K562 (cell line): ENCODE measurements at regions not wholly inside any gene's neighbourhood (a gene's known extent, or its start where the extent isn't known, plus 50 kb on each side); places are given as distances from the start of the nearest gene placed in this dataset.

Source experiments
- ATAC-seq: fragments of 200-7000 bp; cut with Tn5 transposase; 3 replicates; pipeline ENCODE4 v1.9.1; 2020; ENCODE audit warnings: moderate library complexity
- BruUV-seq: library from RNA; stranded (reverse); fragments of 400-500 nt; replicated peaks from 2 replicates; lab custom pipeline; 2021; lab: Mats Ljungman, UMichigan
- CTCF ChIA-PET: fragments of 300-600 bp; formaldehyde crosslinking; extraction: SDS; loops from one replicate; lab custom pipeline; 2021; ENCODE audit warnings: low intra/inter-chr PET ratio; lab: Yijun Ruan, JAX
- POLR2A ChIA-PET: fragments of 300-600, 350-650 bp; sonication (Branson Sonifier 250); formaldehyde crosslinking; extraction: SDS; loops from one replicate; lab custom pipeline; 2021; ENCODE audit warnings: antibody characterized with exemption, inconsistent platforms; lab: Yijun Ruan, JAX
- DNase-seq, 4 experiments: peaks; one replicate each; pipeline versions ENCODE4 v3.0.0 to v3.0.0-alpha.2; 2011 to 2018; ENCODE audit warnings: low spot score in 3 of 4, mixed read lengths in 3 of 4; ENCODE audit errors: extremely low read depth in 1 of 4
- FAIRE-seq: peaks from 2 replicates; lab custom pipeline; 2011; peaks lifted over from hg19 to GRCh38; lab: Jason Lieb, UNC
- H2AFZ ChIP-seq: 2 replicates; pipeline ENCODE4 v1.6.0; 2011; ENCODE audit warnings: low read depth, low read length, control low read depth, inconsistent platforms
- H3K27ac ChIP-seq: fragments of 200-600 bp; 3 replicates; pipeline ENCODE4 v1.8.0; 2011; ENCODE audit warnings: low read depth, mild to moderate bottlenecking, control low read depth, inconsistent platforms, low read length, moderate library complexity, mixed read lengths; ENCODE audit errors: extremely low read depth
- H3K27me3 ChIP-seq, 2 experiments: fragments of 300-600 bp in 1 of 2; 2 replicates in 1 of 2; 3 replicates in 1 of 2; pipeline versions ENCODE4 v1.6.0 to v1.8.0; 2011; ENCODE audit warnings: inconsistent platforms in 2 of 2, low read length in 2 of 2, mild to moderate bottlenecking in 1 of 2, mixed read lengths in 1 of 2, moderate library complexity in 1 of 2; ENCODE audit not compliant: control insufficient read depth in 2 of 2, insufficient read depth in 2 of 2
- H3K36me3 ChIP-seq: fragments of 300-600 bp; 3 replicates; pipeline ENCODE4 v1.8.0; 2011; ENCODE audit warnings: mild to moderate bottlenecking, low read length, inconsistent platforms; ENCODE audit not compliant: control insufficient read depth, insufficient read depth
- H3K4me1 ChIP-seq, 2 experiments: fragments of 200-600 bp in 1 of 2; replicated peaks in 1 of 2; 2 replicates in 1 of 2; 3 replicates in 1 of 2; pipeline versions ENCODE4 v1.5.1 to v1.8.0; 2011; ENCODE audit warnings: inconsistent platforms in 2 of 2, low read length in 2 of 2, mild to moderate bottlenecking in 1 of 2, mixed read lengths in 1 of 2, moderate library complexity in 1 of 2; ENCODE audit not compliant: control insufficient read depth in 2 of 2, insufficient read depth in 2 of 2
- H3K4me2 ChIP-seq: 2 replicates; pipeline ENCODE4 v1.6.1; 2011; ENCODE audit warnings: low read length, control low read depth, inconsistent platforms, mixed read lengths; ENCODE audit not compliant: insufficient read depth
- H3K4me3 ChIP-seq: fragments of 200-600 bp; sonication (generic), shearing (Covaris generic); 2 replicates; pipeline ENCODE4 v1.5.1; 2016; ENCODE audit warnings: control low read depth, inconsistent platforms
- H3K79me2 ChIP-seq: fragments of 200-600 bp; 3 replicates; pipeline ENCODE4 v1.8.0; 2011; ENCODE audit warnings: low read length, inconsistent platforms; ENCODE audit not compliant: control insufficient read depth, insufficient read depth
- H3K9ac ChIP-seq, 2 experiments: 2 replicates each; pipeline versions ENCODE4 v1.6.0 to v1.6.1; 2011; ENCODE audit warnings: low read depth in 2 of 2, low read length in 2 of 2, control low read depth in 1 of 2, inconsistent platforms in 1 of 2, mild to moderate bottlenecking in 1 of 2, mixed read lengths in 1 of 2; ENCODE audit not compliant: insufficient read depth in 1 of 2
- H3K9me1 ChIP-seq: one replicate; pipeline ENCODE4 v1.6.0; 2011; ENCODE audit warnings: inconsistent platforms, mild to moderate bottlenecking, low read length, moderate library complexity; ENCODE audit not compliant: control insufficient read depth, insufficient read depth
- H3K9me3 ChIP-seq: replicated peaks from 2 replicates; pipeline ENCODE4 v1.5.1; 2011; ENCODE audit warnings: low read depth, low read length, inconsistent platforms; ENCODE audit not compliant: control insufficient read depth, insufficient read depth
- H4K20me1 ChIP-seq: replicated peaks from 2 replicates; pipeline ENCODE4 v1.6.1; 2011; ENCODE audit warnings: low read length, inconsistent platforms, mixed read lengths; ENCODE audit not compliant: control insufficient read depth, insufficient read depth
- BRD4 ChIP-seq: fragments of 200-600 bp; sonication (generic); IDR thresholded peaks from 2 replicates; pipeline ENCODE4 v1.6.1; 2017; ENCODE audit warnings: inconsistent platforms
- CTBP1 ChIP-seq: fragments of 450-650 bp; IDR thresholded peaks from 2 replicates; pipeline ENCODE4 v1.6.1; 2016; ENCODE audit warnings: borderline replicate concordance
- DDX20 ChIP-seq: fragments of 450-650 bp; IDR thresholded peaks from 2 replicates; pipeline ENCODE4 v1.6.1; 2016; ENCODE audit warnings: missing genetic modification characterization, low read depth, mild to moderate bottlenecking, missing compliant biosample characterization, moderate library complexity
- HCFC1 ChIP-seq: IDR thresholded peaks from 2 replicates; pipeline ENCODE4 v1.6.1; 2012; ENCODE audit warnings: low read depth, low read length, improper control_type of control experiment
- IRF1 ChIP-seq: sonication (generic); formaldehyde crosslinking; IDR thresholded peaks from 2 replicates; pipeline ENCODE4 v1.8.0; 2022; ENCODE audit warnings: missing genetic modification reagents, mild to moderate bottlenecking, borderline replicate concordance
- MTF1 ChIP-seq: fragments of 250-450 bp; sonication (Bioruptor Pico); IDR thresholded peaks from 2 replicates; pipeline ENCODE4 v1.9.0; 2021; ENCODE audit warnings: moderate library complexity, mild to moderate bottlenecking, inconsistent platforms, borderline replicate concordance
- NELFE ChIP-seq: IDR thresholded peaks from 2 replicates; pipeline ENCODE4 v1.6.1; 2011; ENCODE audit warnings: mild to moderate bottlenecking; ENCODE audit not compliant: insufficient read depth, insufficient read length
- NONO ChIP-seq, 2 experiments: fragments of 200-400 bp in 1 of 2; fragments of 450-650 bp in 1 of 2; formaldehyde crosslinking in 1 of 2; IDR thresholded peaks; 2 replicates each; pipeline ENCODE4 v1.6.1; 2017; ENCODE audit warnings: low read depth in 2 of 2, mild to moderate bottlenecking in 2 of 2, moderate library complexity in 2 of 2, low read length in 1 of 2
- POLR2B ChIP-seq: fragments of 450-650 bp; IDR thresholded peaks from 2 replicates; pipeline ENCODE4 v1.6.1; 2018; ENCODE audit warnings: low read depth; ENCODE audit not compliant: partially characterized antibody
- ZNF354B ChIP-seq: fragments of 250-450 bp; sonication (Bioruptor Pico); IDR thresholded peaks from 2 replicates; pipeline ENCODE4 v1.4.0; 2020
- ZSCAN29 ChIP-seq: fragments of 450-650 bp; IDR thresholded peaks from 2 replicates; pipeline ENCODE4 v1.6.1; 2017
- WGBS: fragments of 100-300 bp; shearing (Covaris generic); methylation state at CpG from one replicate; pipeline ENCODE4 v1.1.6; 2016; ENCODE audit warnings: low coverage, mixed read lengths; ENCODE audit not compliant: insufficient coverage; ENCODE audit errors: missing lambda C conversion rate; 5-methylcytosine and 5-hydroxymethylcytosine counted together
- in situ Hi-C: fragments of 300-500 bp; cut with MboI; formaldehyde crosslinking; loops from 4 replicates; pipeline ENCODE4 v1.15.0; 2018; ENCODE audit warnings: inconsistent platforms, mixed read lengths
- intact Hi-C: fragments of 100-400 bp; cut with micrococcal nuclease; formaldehyde crosslinking; loops from 2 replicates; pipeline ENCODE4 v1.14.2; 2022
- TF ChIP-seq, protein P1 (sequence below): sonication (generic); formaldehyde crosslinking; IDR thresholded peaks from 2 replicates; pipeline ENCODE4 v1.8.1; 2023; ENCODE audit warnings: mild to moderate bottlenecking, missing genetic modification reagents

DNA sequence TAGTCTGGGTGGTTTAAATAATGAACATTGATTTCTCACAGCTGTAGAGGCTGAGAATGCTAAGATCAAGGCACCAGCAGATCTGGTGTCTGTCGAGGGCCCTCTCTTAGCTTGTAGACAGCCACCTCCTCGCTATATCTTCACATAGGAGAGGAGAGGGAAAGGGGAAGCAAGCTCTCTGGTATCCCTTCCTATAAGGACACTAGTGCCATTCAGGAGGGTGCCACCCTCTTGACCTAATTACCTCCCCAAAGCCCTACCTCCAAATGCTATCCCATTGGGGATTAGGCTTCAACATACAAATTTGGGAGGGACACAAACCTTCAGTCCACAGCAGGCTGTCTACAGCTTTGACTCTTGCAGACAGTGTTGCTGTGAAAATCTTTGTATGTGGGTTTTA lies 76.7 kb downstream of the BOLA3 start:
- intact Hi-C loops: no loop called here
- TF ChIP-seq ZSCAN29 (no peak), NONO (IDR thresholded peaks at IDR 0.05; ENCODE audit: low read depth in 2 of 2, low read length in 1 of 2) (no peak), HCFC1 (no peak), IRF1 (no peak), ZNF354B (CRISPR knock-in tag) (no peak), POLR2B (no peak), DDX20 (tag) (no peak), MTF1 (CRISPR knock-in tag) (no peak), BRD4 (no peak), NELFE (no peak), CTBP1 (no peak)
- TF ChIP-seq, protein P1, sequence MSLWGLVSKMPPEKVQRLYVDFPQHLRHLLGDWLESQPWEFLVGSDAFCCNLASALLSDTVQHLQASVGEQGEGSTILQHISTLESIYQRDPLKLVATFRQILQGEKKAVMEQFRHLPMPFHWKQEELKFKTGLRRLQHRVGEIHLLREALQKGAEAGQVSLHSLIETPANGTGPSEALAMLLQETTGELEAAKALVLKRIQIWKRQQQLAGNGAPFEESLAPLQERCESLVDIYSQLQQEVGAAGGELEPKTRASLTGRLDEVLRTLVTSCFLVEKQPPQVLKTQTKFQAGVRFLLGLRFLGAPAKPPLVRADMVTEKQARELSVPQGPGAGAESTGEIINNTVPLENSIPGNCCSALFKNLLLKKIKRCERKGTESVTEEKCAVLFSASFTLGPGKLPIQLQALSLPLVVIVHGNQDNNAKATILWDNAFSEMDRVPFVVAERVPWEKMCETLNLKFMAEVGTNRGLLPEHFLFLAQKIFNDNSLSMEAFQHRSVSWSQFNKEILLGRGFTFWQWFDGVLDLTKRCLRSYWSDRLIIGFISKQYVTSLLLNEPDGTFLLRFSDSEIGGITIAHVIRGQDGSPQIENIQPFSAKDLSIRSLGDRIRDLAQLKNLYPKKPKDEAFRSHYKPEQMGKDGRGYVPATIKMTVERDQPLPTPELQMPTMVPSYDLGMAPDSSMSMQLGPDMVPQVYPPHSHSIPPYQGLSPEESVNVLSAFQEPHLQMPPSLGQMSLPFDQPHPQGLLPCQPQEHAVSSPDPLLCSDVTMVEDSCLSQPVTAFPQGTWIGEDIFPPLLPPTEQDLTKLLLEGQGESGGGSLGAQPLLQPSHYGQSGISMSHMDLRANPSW (CRISPR knock-in tag): no peak
- CTCF ChIA-PET: no interaction called here
- BruUV-seq: no TSS peak
- POLR2A ChIA-PET: interaction anchor here (0.6 kb wide), 1 partner anchor 232 kb away, joined by 3 read pairs; no protein-coding TSS in a partner anchor
- Histone ChIP-seq H3K4me3 (no peak overlapping the region), H3K36me3 (peaks cover 20% of the 10 kb centered on the region; the same call in 2 of the 3 replicates), H3K4me2 (no peak overlapping the region), H3K9me1 (no peaks in the 10 kb centered on the region), H3K4me1 (peaks cover 0 to 7% of the 10 kb centered on the region in 2 experiments; a peak in 3 of 5 replicates), H3K27ac (no peak overlapping the region), H3K79me2 (peaks cover 22% of the 10 kb centered on the region), H2AFZ (no peak overlapping the region), H3K9ac (no peak overlapping the region), H4K20me1 (no peaks in the 10 kb centered on the region), H3K9me3 (no peaks in the 10 kb centered on the region), H3K27me3 (no peaks in the 10 kb centered on the region)
- in situ Hi-C loops: no loop called here
- DNase-seq: no peak
- no peak for FAIRE-seq
- ATAC-seq: no peak
- WGBS: 87% methylated on average over 2 of the region's 2 CpGs
